ENCODE measurements at regions not wholly inside any gene's neighbourhood (a gene's known extent, or its start where the extent isn't known, plus 50 kb on each side); places are given as distances from the start of the nearest gene placed in this dataset.
A peak's percentile ranks its signal among the peaks of the same experiment; 100 is the strongest.

GRCh38 chr4:124478470-124478869 is 234.1 kb downstream of the ANKRD50 start:
- H3K36me3 Mint-ChIP-seq (ENCODE audit: low read depth, unreplicated experiment), result no peaks in the 10 kb centered on the region
- Histone ChIP-seq H3K4me1 (ENCODE audit: insufficient read depth, low read length) (no peaks in the 10 kb centered on the region), H3K27me3 (ENCODE audit: insufficient read depth, low read length) (no peaks in the 10 kb centered on the region), H4K20me1 (ENCODE audit: insufficient read depth, low read length) (no peaks in the 10 kb centered on the region), H3K9ac (ENCODE audit: low read length) (no peak overlapping the region), H3K27ac (ENCODE audit: low read depth, low read length) (no peak overlapping the region), H2AFZ (ENCODE audit: low read depth, low read length) (no peak overlapping the region), H3K9me3 (ENCODE audit: insufficient read depth, low read depth, low read length) (no peaks in the 10 kb centered on the region), H3K79me2 (ENCODE audit: insufficient read depth, low read length) (no peaks in the 10 kb centered on the region), H3K36me3 (ENCODE audit: insufficient read depth, low read length) (no peaks in the 10 kb centered on the region), H3K4me2 (ENCODE audit: low read length) (no peak overlapping the region), H3K4me3 (ENCODE audit: insufficient read depth, low read depth, low read length) (no peak overlapping the region)
- H3K4me3 Mint-ChIP-seq (ENCODE audit: unreplicated experiment), result no peak overlapping the region
- TF ChIP-seq CTCF (IDR thresholded peaks at IDR 0.05; ENCODE audit: insufficient read depth, low read depth, low read length) (no peak), EZH2 (IDR thresholded peaks at IDR 0.05; ENCODE audit: insufficient read depth, low read length) (no peak)
- H3K9me3 Mint-ChIP-seq (ENCODE audit: unreplicated experiment), result peaks cover 2% of the 10 kb centered on the region
- H3K4me1 Mint-ChIP-seq (ENCODE audit: low read depth, unreplicated experiment), result peaks cover 5% of the 10 kb centered on the region
- DNase-seq (ENCODE audit: low read depth) (peak; percentile 3), FAIRE-seq (no peak)
- no peaks in the 10 kb centered on the region for H3K27me3 Mint-ChIP-seq (ENCODE audit: low read depth, unreplicated experiment)
- H3K27ac Mint-ChIP-seq (ENCODE audit: unreplicated experiment), result no peak overlapping the region

GRCh38 chr4:124480061-124480460 is 232.5 kb downstream of the ANKRD50 start:
- Histone ChIP-seq H2AFZ (ENCODE audit: low read depth, low read length) (no peak overlapping the region), H3K4me1 (ENCODE audit: insufficient read depth, low read length) (no peaks in the 10 kb centered on the region), H3K4me2 (ENCODE audit: low read length) (no peak overlapping the region), H3K27ac (ENCODE audit: low read depth, low read length) (no peak overlapping the region), H3K27me3 (ENCODE audit: insufficient read depth, low read length) (no peaks in the 10 kb centered on the region), H4K20me1 (ENCODE audit: insufficient read depth, low read length) (no peaks in the 10 kb centered on the region), H3K79me2 (ENCODE audit: insufficient read depth, low read length) (no peaks in the 10 kb centered on the region), H3K4me3 (ENCODE audit: insufficient read depth, low read depth, low read length) (no peak overlapping the region), H3K9ac (ENCODE audit: low read length) (no peak overlapping the region), H3K36me3 (ENCODE audit: insufficient read depth, low read length) (no peaks in the 10 kb centered on the region), H3K9me3 (ENCODE audit: insufficient read depth, low read depth, low read length) (no peaks in the 10 kb centered on the region)
- Mint-ChIP-seq H3K4me1 (ENCODE audit: low read depth, unreplicated experiment) (peaks cover 5% of the 10 kb centered on the region), H3K4me3 (ENCODE audit: unreplicated experiment) (no peak overlapping the region), H3K9me3 (ENCODE audit: unreplicated experiment) (peaks cover under 1% of the 10 kb centered on the region), H3K27me3 (ENCODE audit: low read depth, unreplicated experiment) (no peaks in the 10 kb centered on the region), H3K36me3 (ENCODE audit: low read depth, unreplicated experiment) (no peaks in the 10 kb centered on the region), H3K27ac (ENCODE audit: unreplicated experiment) (no peak overlapping the region)
- TF ChIP-seq CTCF (IDR thresholded peaks at IDR 0.05; ENCODE audit: insufficient read depth, low read depth, low read length) (no peak), EZH2 (IDR thresholded peaks at IDR 0.05; ENCODE audit: insufficient read depth, low read length) (no peak)
- no peak for FAIRE-seq
- no peak for DNase-seq (ENCODE audit: low read depth)

- H3K27ac ChIP-seq (ENCODE audit: low read depth, low read length), result no peak overlapping the region
- no peaks in the 10 kb centered on the region for H3K79me2 ChIP-seq (ENCODE audit: insufficient read depth, low read length)
- H4K20me1 ChIP-seq (ENCODE audit: insufficient read depth, low read length), result no peaks in the 10 kb centered on the region
- H2AFZ ChIP-seq (ENCODE audit: low read depth, low read length), result no peak overlapping the region
- TF ChIP-seq EZH2 (IDR thresholded peaks at IDR 0.05; ENCODE audit: insufficient read depth, low read length) (no peak), CTCF (IDR thresholded peaks at IDR 0.05; ENCODE audit: insufficient read depth, low read depth, low read length) (no peak)
- H3K27me3 ChIP-seq (ENCODE audit: insufficient read depth, low read length), result no peaks in the 10 kb centered on the region
- no peaks in the 10 kb centered on the region for H3K36me3 Mint-ChIP-seq (ENCODE audit: low read depth, unreplicated experiment)
- no peaks in the 10 kb centered on the region for H3K9me3 ChIP-seq (ENCODE audit: insufficient read depth, low read depth, low read length)
- no peak overlapping the region for H3K4me3 Mint-ChIP-seq (ENCODE audit: unreplicated experiment)
- H3K4me1 Mint-ChIP-seq (ENCODE audit: low read depth, unreplicated experiment), result peaks cover 5% of the 10 kb centered on the region
- no peak overlapping the region for H3K4me2 ChIP-seq (ENCODE audit: low read length)
- no peaks in the 10 kb centered on the region for H3K36me3 ChIP-seq (ENCODE audit: insufficient read depth, low read length)
- no peaks in the 10 kb centered on the region for H3K4me1 ChIP-seq (ENCODE audit: insufficient read depth, low read length)
- no peaks in the 10 kb centered on the region for H3K9me3 Mint-ChIP-seq (ENCODE audit: unreplicated experiment)
- no peak for FAIRE-seq
- no peak overlapping the region for H3K9ac ChIP-seq (ENCODE audit: low read length)
- H3K4me3 ChIP-seq (ENCODE audit: insufficient read depth, low read depth, low read length), result no peak overlapping the region
- H3K27me3 Mint-ChIP-seq (ENCODE audit: low read depth, unreplicated experiment), result no peaks in the 10 kb centered on the region
- DNase-seq (ENCODE audit: low read depth), result no peak
- H3K27ac Mint-ChIP-seq (ENCODE audit: unreplicated experiment), result no peak overlapping the region
These were observed 231.4 kb downstream of the ANKRD50 start for GRCh38 chr4:124481123-124481522.
